CD4-positive, alpha-beta T cell treated with Interleukin-4 for 1 hour (primary cell): ENCODE measurements at regions not wholly inside any gene's neighbourhood (a gene's known extent, or its start where the extent isn't known, plus 50 kb on each side); places are given as distances from the start of the nearest gene placed in this dataset.

Experiments used
- DNase-seq, 2 donors: peaks; one replicate each; pipeline ENCODE4 v3.0.0-alpha.2; 2020 to 2022

- DNase-seq: no peak
Observed at GRCh38 chr13:91174886-91175501, 172.5 kb upstream of the MIR17HG start.

- DNase-seq: no peak
Observed at GRCh38 chr13:91178099-91178498, 169.4 kb upstream of the MIR17HG start.

- DNase-seq: no peak
Observed at GRCh38 chr13:91181892-91182291, 165.6 kb upstream of the MIR17HG start.

- DNase-seq: no peak
Observed at GRCh38 chr13:91184244-91184926, 163.1 kb upstream of the MIR17HG start.

GRCh38 chr13:91185294-91185863, 162.1 kb upstream of the MIR17HG start:
- no peak for DNase-seq

- DNase-seq: no peak
Observed at GRCh38 chr13:91187522-91187921, 160.0 kb upstream of the MIR17HG start.

GRCh38 chr13:91189506-91189905, 158.0 kb upstream of the MIR17HG start:
- no peak for DNase-seq

- no peak for DNase-seq
Observed at GRCh38 chr13:91193358-91193757, 154.1 kb upstream of the MIR17HG start.

- DNase-seq: no peak
Observed at GRCh38 chr13:91195789-91196188, 151.7 kb upstream of the MIR17HG start.

GRCh38 chr13:91196958-91197357, 150.5 kb upstream of the MIR17HG start:
- DNase-seq: no peak

GRCh38 chr13:91199866-91200265, 147.6 kb upstream of the MIR17HG start:
- DNase-seq: no peak

- DNase-seq: no peak
Observed at GRCh38 chr13:91200486-91200885, 147.0 kb upstream of the MIR17HG start.

- DNase-seq: no peak
Observed at GRCh38 chr13:91203430-91203829, 144.1 kb upstream of the MIR17HG start.

- DNase-seq: no peak
Observed at GRCh38 chr13:91207261-91207660, 140.2 kb upstream of the MIR17HG start.

- no peak for DNase-seq
Observed at GRCh38 chr13:91211510-91211909, 136.0 kb upstream of the MIR17HG start.

GRCh38 chr13:91212231-91212630, 135.3 kb upstream of the MIR17HG start:
- DNase-seq: no peak

- no peak for DNase-seq
Observed at GRCh38 chr13:91214031-91214430, 133.5 kb upstream of the MIR17HG start.

GRCh38 chr13:91216928-91217700, 130.4 kb upstream of the MIR17HG start:
- DNase-seq: no peak

GRCh38 chr13:91219201-91219600, 128.3 kb upstream of the MIR17HG start:
- no peak for DNase-seq

- no peak for DNase-seq
Observed at GRCh38 chr13:91220872-91221271, 126.6 kb upstream of the MIR17HG start.

GRCh38 chr13:91228108-91228507, 119.4 kb upstream of the MIR17HG start:
- DNase-seq: no peak

- no peak for DNase-seq
Observed at GRCh38 chr13:91228940-91229339, 118.5 kb upstream of the MIR17HG start.

GRCh38 chr13:91232716-91233115, 114.8 kb upstream of the MIR17HG start:
- DNase-seq: no peak

- no peak for DNase-seq
Observed at GRCh38 chr13:91233291-91233690, 114.2 kb upstream of the MIR17HG start.
